ENCODE measurements at regions not wholly inside any gene's neighbourhood (a gene's known extent, or its start where the extent isn't known, plus 50 kb on each side); places are given as distances from the start of the nearest gene placed in this dataset.

DNA sequence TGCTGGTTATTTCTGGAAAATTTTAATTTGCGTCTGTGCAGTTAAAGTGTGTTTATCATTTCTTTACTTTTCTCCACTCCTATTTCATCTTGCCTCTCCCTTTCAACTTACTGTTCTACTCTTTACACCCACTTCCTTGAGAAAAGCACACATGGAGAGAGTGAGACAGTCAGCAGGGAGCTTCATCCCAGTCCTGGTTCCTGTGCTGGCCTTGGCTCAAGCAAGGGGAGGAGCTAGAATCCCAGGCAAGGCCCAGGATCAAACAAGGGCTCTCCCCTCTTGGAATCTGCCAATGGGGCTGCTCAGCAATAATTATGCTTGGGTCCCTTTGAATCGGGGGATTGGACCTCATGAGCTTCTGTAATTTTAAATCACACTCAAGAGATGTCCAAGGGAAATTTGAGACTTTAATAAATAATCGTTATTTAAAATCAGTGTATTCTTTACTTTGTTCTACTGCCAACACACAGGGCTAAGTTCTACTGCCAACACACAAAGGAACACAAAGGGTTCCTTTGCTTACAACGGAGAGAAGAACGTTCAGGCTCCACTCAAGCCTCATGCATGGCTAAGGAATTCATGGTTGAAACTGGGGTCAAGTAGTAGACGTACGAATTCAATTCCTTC is 439.3 kb upstream of the DAB2 start:
- DNase-seq: no peak

DNA sequence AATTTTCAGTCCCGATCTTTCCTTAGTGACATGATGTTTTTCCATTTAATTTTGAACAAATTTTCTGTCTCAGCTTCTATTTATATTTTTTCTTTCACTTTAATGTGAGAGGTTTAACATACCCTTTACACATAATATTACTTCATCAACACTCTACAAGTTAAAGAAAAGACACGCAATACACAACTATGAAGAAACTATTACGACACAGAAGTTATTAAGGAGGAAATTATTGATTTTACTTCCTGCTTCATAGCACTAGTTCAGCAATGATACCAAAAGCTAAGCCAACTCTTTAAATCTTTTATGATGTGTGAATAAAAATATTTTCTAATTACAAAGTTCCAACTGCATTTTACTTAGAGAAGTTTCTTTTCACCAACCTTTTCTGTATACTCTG is 432.3 kb upstream of the DAB2 start:
- no peak for DNase-seq

DNA sequence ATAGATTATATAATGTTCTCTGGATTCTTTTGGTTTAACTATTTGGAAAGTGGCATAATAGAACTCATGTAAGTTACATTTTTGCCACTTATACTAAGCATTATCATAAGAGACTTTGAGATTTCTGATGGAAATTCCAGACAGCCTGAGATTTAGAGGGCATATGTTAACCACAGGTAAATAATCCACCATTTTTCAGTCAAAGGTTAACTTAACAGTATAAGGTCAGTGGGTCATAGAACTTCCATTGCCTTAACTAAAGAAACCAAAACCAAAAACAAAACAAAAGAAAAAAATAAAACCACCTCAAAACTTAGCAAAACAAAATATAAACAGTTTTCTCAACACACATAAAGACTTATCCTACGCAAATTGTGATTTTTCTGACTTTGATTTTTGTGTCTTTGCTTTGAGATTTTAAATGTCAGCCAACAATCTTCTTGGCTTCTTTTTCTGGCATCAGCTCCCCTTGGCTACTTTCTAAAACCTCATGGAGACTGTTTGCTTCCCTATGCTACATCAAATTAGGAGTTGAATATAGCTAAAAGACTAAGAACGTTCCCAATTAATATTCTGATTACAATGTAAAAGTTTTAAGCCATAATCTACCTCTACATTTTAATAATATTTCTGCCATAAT is 430.1 kb upstream of the DAB2 start:
- DNase-seq: no peak

DNA sequence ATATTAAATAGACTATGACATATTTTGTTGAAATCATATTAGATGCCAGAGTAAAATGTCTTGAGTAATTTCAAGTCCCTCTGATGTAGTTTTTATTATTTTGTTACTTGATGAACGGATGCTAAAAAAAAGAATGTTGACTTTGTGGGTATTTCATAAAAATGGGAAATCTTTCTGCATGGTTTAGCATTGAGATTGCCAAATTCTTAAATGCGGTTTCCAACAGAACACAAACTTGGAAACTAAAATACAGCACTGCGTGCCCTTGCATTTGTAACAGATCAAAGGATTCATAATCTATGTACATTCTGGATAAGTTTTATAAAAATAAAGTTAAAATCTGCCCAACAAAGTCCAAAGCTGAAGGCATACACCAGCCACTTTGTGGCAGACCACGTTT is 425.5 kb upstream of the DAB2 start:
- DNase-seq: no peak

DNA sequence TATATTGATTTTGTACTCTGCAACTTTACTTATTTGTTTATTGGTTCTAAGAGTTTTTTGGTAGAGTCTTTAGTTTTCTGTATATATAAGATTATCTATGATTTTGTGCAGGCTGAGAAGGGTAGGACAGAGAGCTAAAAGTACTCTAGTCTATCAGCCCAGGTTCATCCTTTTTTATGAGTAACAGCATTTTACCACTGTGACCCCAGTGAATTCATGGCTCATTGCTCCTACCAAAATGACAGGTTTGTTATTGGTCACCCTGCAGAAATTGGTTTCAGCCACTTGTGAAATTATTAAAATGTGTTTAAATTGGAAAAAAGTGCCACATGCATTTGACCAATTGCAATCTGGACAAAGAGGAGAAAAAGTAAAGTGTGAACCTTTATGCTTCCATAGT is 421.4 kb upstream of the DAB2 start:
- no peak for DNase-seq

DNA sequence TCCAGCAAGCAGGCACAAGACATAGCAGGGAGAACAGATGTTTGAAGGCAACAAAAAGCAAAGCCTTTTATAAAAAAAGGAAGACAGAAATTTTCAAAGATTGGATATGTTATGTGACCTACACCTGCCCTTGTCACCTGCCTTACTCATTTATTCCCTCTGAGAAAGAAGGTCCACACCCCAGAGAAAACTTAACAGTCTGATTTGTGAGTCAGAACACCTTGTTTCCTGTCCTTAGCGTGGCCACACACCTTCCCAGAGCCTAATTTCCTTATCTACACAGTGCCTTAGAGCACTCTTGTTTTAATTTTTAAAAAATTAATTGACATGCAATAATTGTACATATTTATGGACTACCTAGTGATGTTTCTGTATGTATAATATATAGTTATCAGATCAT is 419.0 kb upstream of the DAB2 start:
- no peak for DNase-seq

DNA sequence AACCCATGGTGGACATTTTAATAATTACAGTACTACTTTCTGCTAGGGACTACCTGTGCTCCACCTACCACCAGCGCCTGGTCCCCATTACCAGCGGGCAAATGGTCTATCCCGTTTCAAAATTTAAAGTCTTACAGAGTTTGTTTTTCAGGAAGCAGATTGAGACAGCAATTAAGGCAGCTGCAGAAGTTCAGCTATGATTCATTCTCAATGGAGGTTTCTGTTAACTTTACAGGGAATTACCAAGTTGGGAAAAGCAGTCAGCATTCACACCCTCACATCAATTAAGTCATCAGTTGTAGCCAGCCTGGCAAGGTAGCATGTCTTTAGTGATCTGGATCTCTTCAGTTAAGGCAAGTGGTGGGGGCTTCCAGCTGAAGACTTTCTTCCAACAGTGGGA is 410.6 kb upstream of the DAB2 start:
- DNase-seq: no peak

DNA sequence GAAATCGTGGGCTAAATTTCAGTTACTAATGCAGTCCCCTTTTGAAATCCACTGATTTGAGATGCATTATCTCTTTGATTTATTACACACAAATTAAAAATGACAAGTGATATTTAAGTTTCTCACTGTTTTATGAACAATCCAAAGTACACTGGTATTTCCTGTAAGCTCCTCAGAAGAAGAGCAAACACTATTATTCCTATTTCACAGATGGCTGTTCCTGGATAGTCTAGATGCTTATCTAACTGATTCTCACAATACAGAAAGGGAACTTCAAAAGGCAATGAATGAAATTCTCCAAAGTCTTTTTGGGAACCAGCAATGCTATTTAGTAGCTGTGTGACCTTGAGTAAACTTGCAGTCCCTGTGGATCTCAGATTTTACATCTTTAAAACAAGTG is 404.7 kb upstream of the DAB2 start:
- no peak for DNase-seq

DNA sequence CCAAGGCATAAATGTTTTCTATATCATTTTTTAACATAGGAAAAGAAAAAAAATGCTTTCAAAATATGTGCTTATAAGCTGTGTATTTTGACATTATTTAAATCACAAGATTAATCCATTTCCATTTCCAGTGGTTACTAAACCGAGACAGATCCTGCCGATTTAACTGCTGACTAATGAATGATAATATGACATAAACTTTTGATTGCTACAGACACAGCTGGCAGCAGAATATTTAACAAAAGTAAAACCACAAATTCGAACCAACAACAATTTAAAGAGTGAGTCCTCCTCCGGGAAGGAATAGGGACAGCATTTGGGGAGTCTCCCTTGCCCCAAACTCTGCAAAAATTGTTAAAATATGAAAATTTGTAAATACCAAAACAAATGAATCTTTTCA is 401.3 kb upstream of the DAB2 start:
- DNase-seq: no peak

DNA sequence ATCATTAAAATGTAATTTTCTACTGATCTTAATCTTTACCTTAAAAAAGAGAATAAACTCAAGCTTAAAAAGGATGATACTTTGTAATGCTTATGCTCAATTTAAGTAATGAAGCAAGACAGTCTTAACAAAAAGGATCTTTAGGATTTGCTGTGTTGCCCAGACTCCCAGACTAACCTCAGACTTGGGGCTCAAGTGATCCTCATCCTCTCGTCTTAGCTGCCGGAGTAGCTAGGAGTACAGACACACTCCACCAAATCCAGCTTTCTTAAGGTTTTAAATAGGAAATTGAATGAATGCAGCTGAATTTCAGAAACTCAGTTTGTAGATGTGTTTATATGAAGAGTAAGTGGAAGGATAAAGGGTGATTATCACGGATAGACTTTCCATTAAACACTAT is 400.5 kb upstream of the DAB2 start:
- DNase-seq: no peak

DNA sequence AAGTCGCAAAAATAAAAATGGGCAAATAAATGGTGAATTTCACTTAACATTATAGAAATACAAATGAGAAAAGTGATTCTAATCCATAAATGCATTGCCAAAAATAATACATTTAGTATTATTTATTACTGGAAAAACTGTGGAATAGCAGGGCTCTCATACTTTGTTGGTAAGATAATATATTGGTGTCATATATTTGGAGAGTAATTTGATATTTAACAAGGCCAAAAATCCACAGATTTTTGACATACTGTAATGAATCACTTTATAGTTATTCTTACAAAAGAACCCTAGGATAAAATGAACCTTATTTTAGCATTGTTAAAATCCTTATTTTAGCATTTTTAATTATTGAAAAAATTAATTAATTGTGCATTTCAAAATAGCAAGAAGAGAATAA is 397.2 kb upstream of the DAB2 start:
- no peak for DNase-seq

DNA sequence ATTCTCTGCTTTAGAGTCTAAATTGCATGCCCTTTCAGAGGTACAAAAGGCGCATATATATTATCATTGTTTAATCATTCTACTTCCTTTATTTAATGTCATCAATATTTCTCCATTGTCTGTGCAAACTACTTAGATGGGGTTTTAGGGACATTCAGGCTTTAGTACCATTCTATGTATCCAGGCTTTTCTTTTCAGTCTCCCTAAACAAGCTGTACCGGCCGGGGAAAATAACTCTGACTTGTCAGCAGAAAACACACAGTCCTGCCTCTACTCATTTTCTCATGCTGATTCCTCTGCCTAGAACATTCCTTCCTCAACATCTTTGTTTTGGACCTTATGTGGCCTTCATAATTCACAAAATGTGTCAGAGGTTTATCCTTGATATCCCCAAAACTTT is 392.1 kb upstream of the DAB2 start:
- DNase-seq: no peak

DNA sequence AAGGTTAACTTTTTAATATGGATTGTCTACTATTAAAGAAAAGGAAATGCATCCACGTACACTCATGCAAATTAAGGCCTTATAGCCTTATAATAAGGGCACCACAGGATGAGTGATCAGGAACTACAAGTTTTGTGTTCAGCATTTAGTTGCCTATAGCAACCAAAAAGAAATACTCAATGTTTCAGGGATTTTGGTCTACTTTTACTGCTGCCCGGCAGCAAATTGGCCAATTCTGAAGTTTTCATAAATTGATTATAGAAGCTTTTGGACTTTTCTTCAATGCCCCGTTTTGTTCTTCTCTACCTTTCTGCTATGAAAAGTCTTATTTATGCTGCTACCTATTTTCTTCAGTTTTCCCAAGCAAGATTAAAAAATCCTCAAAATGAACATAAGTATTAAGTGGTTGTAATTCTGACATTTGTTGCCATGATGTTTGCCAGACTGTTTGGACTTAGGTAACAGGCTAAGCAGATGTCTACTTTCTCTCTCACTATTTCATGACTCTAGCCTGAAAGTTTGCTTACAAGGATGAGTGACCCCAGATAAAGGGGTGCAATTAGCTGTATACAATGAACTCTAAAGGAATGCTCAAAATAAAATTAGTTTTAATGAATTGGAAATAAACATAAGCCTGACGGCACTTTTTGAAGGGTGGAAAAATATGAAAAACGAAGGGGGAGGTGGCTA is 391.5 kb upstream of the DAB2 start:
- DNase-seq: no peak

DNA sequence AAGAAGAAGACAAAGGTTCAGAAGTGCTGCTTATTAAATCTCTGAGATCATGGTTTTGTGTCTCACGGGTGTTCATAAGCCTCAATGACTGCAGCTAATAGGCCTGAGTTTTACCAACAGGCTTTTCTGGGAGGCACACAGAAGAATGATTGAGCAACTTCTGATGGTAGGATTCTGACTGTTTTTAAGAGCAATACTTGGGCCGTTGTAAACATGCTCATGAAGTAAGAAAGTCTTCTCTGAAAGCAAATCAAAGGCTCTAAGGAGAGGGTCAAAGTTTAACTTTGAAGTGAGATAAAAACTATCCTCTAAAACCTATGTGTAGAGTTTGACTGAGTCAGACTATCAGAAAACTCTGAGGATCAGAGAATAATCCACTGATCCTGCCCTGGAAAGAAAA is 390.9 kb upstream of the DAB2 start:
- no peak for DNase-seq

DNA sequence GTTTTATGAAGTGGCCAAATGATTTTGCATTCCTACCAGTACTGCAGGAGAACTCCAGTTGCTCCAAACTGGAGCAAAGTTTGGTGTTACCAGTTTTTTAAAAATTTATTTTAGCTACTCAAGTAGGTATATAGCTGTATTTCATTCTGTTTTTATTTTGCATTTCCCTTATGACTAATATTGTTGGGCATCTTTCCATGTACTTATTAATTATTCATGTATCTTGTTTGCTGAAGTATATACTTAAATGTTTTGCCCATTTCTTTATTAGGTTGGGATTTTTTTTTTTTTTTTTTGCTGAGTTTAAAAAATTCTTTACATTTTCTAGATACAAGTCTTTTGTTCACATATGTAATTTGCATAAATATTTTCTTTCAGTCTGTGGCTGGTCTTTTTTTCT is 386.6 kb upstream of the DAB2 start:
- no peak for DNase-seq

DNA sequence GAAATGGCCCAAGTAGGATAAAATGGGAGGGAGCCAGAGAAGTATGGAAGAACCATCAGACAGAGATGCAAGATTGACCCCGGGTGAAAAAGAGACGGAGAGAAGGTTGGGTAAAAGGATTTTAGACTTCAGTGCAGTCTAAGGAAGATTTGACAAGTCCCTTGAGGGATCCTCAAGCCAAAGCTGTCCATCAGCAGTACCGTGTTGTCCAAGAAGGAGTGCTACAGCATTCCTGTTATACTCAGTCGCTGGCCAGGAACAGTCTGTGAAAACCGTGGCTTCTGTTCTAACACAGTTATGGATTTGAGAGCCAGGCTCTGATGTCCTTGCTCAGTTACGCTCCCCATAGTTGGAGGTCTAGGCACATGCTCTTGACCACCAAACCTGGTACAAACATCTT is 383.9 kb upstream of the DAB2 start:
- DNase-seq: no peak

DNA sequence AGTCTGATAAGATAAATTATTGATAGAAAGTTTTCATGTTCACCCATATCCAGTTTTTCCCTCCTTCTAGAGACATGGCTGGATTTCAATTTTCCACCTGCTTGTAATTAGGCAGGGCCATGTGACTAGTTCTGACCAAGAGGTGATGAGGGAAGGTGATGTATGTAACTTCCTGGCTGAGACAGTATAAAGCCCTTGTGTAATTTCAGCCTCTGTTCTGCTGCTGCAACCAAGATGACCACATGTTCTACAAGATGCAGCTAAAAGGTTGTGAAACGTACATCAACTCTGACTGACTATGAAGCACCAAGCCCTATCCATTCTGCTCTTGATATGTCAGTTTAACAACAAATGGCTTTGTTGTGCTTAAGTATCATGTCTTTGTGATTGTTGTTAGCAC is 376.5 kb upstream of the DAB2 start:
- DNase-seq: no peak

DNA sequence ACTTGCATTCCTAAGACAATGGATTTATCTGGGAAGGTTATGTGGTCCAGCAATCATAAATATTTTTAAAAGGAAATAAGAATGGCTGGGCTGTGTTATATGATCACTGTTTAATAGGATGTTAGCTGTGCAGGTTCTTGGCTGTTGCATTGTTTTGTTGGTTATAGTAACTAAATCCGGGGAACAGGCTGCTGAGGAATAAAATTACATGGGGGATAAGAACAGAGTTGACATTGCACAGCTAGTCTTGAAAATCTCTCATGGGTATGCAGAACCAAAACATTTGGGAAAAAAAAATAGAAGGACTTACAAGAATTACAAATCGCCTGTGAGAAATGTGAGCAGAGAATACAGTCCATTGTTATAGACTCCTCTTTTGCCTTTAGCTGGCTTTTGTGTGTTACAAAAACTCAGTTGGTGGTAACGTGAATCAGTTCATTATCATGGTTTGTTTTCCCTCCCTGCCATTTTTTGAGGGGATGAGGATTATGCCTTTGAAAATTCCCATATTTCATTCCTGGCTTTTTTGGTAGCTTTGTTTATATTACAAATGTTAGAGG is 375.3 kb upstream of the DAB2 start:
- DNase-seq: no peak

DNA sequence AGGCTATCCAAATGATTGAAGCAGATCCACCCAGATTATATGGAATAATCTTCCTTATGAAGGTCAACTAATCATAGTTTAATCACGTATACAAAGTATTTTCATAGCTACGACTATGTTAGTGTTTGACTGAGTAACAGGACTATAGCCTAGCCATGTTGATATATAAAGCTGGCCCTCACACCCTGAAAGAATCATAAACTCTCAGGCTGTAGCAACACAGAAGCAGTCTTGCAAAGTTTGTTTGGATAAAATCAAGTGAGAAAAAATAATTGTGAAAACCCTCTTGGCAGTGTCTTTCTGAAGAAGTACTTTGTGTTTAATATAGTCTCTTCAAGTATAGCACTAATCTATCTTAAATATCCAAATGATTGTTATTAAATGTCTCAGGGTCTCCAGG is 374.5 kb upstream of the DAB2 start:
- no peak for DNase-seq

DNA sequence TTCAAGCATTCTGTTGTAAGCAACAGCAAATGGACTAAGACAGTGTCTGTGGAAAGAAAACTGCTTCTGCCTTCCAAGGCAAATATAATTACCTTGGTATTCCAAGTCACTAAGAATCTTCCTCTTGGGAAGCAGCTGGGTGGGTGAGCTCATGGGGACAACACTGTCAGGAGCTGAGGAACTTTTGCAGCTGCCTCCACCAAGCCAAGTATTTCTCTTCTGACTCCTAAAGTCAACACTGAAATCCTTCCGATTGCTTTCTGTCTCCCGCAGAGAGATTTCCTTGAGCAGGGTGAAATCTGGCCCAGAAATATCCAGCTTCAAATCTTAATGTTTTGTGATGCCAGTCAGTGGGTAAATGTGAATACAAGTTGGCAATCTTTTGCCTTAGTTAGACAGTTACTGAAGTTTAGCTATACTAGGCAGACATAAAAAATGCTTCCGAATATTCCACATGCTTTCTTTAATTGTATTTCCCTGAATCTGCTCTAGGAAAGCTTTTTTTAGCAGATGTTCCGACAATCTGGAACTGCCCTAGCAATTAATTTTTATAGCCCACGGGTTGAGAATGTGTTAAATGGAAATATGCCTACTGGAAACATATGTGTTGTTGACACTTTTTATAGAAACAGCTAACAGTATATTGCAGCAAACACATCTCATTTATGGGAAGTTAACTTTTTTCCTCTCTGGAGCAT is 369.9 kb upstream of the DAB2 start:
- DNase-seq: no peak

DNA sequence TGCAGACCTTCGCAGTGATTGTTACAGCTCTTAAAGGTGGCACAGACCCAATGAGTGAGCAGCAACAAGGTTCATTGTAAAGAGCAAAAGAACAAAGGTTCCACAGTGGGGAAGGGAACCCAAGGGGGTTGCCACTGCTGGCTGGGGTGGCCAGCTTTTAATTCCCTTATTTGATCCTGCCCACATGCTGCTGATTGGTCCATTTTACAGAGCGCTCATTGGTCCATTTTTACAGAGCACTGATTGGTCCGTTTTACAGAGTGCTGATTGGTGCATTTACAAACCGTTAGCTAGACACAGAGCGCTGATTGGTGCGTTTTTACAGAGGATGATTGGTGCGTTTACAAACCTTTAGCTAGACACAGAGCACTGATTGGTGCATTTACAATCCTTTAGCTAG is 360.6 kb upstream of the DAB2 start:
- no peak for DNase-seq

DNA sequence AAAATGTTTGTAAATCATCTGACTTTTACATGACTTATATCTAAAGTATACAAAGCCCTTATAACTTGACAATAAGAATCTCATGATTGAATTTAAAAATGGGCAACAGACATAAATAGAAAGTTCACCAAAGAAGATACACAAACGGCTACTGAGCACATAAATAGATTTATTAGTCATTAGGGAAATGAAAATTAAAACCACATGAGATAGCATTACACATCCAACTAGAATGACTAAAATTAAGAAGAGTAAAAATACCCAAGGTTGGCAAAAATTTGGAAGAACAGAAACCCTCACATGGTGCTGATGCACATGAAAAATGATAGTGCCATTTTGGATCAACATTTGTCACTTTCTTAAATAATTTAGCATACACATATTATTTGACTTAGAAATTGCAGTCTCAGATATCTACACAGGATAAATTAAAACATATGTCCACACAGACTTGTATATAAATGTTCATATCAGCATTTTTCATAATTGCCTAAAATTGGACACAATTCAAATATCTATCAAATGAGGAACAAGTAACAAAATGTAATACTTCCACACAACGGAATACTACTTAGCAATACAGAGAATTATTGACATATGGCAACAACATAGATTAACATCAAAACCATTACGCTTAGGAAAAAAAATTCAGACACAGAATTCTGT is 359.1 kb upstream of the DAB2 start:
- DNase-seq: no peak

DNA sequence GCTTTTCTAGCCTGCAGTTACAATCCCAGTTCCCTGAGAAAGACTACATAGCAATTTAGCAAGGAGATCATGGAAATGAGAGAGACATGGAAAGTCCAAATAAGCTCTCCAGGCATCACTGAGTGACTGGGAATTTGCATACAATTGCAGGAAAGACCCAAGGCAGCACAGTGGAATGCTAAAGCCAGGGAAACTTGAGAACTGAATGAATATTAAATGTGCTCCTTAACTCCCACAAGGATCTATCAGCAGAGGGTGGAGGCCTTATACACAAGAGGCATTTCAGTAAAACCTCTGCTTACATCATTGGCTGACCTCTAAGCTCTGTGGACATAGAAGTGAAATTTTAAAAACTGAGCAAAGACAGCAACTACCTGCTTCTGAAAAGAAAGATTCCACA is 355.6 kb upstream of the DAB2 start:
- peak; percentile 45 for DNase-seq
